Astrocyte (in vitro differentiated cells and primary cell): ENCODE measurements at regions not wholly inside any gene's neighbourhood (a gene's known extent, or its start where the extent isn't known, plus 50 kb on each side); places are given as distances from the start of the nearest gene placed in this dataset.

ENCODE experiments used
- DNase-seq: peaks from one replicate; pipeline ENCODE4 v3.0.0-alpha.2; 2010; ENCODE audit warnings: low read depth
- FAIRE-seq: peaks from 2 replicates; lab custom pipeline; 2011; peaks lifted over from hg19 to GRCh38; lab: Jason Lieb, UNC
- H2AFZ ChIP-seq: 2 replicates; pipeline ENCODE4 v1.6.0; 2012; ENCODE audit warnings: low read depth, low read length, inconsistent platforms
- H3K27ac ChIP-seq: 2 replicates; pipeline ENCODE4 v1.5.1; 2011; ENCODE audit warnings: low read depth, low read length, inconsistent platforms
- H3K27me3 ChIP-seq: 2 replicates; pipeline ENCODE4 v1.6.0; 2011; ENCODE audit warnings: low read length, inconsistent platforms; ENCODE audit not compliant: insufficient read depth
- H3K36me3 ChIP-seq: 2 replicates; pipeline ENCODE4 v1.5.1; 2011; ENCODE audit warnings: low read length, inconsistent platforms; ENCODE audit not compliant: insufficient read depth
- H3K4me1 ChIP-seq: 2 replicates; pipeline ENCODE4 v1.5.1; 2011; ENCODE audit warnings: low read length, inconsistent platforms; ENCODE audit not compliant: insufficient read depth
- H3K4me2 ChIP-seq: 2 replicates; pipeline ENCODE4 v1.6.0; 2012; ENCODE audit warnings: low read length, inconsistent platforms
- H3K4me3 ChIP-seq: 2 replicates; pipeline ENCODE4 v1.5.1; 2011; ENCODE audit warnings: low read depth, mild to moderate bottlenecking, low read length, inconsistent platforms; ENCODE audit not compliant: insufficient read depth
- H3K79me2 ChIP-seq: 2 replicates; pipeline ENCODE4 v1.6.0; 2012; ENCODE audit warnings: mild to moderate bottlenecking, low read length, inconsistent platforms; ENCODE audit not compliant: insufficient read depth
- H3K9ac ChIP-seq: 2 replicates; pipeline ENCODE4 v1.6.0; 2012; ENCODE audit warnings: mild to moderate bottlenecking, low read length, inconsistent platforms
- H3K9me3 ChIP-seq: 2 replicates; pipeline ENCODE4 v1.5.1; 2012; ENCODE audit warnings: low read depth, mild to moderate bottlenecking, low read length, inconsistent platforms; ENCODE audit not compliant: insufficient read depth
- H4K20me1 ChIP-seq: 2 replicates; pipeline ENCODE4 v1.6.0; 2012; ENCODE audit warnings: low read length, inconsistent platforms; ENCODE audit not compliant: insufficient read depth
- H3K27ac Mint-ChIP-seq: one replicate; pipeline ENCODE4 v1.8.0; 2021; ENCODE audit warnings: mild to moderate bottlenecking, mixed read lengths; ENCODE audit not compliant: unreplicated experiment
- H3K27me3 Mint-ChIP-seq: one replicate; pipeline ENCODE4 v1.8.0; 2021; ENCODE audit warnings: low read depth, mixed read lengths; ENCODE audit not compliant: unreplicated experiment
- H3K36me3 Mint-ChIP-seq: one replicate; pipeline ENCODE4 v1.8.0; 2021; ENCODE audit warnings: low read depth, mixed read lengths; ENCODE audit not compliant: unreplicated experiment
- H3K4me1 Mint-ChIP-seq: one replicate; pipeline ENCODE4 v1.8.0; 2021; ENCODE audit warnings: low read depth, mixed read lengths; ENCODE audit not compliant: unreplicated experiment
- H3K4me3 Mint-ChIP-seq: one replicate; pipeline ENCODE4 v1.8.0; 2021; ENCODE audit warnings: mild to moderate bottlenecking, moderate library complexity, mixed read lengths; ENCODE audit not compliant: unreplicated experiment
- H3K9me3 Mint-ChIP-seq: one replicate; pipeline ENCODE4 v1.8.0; 2021; ENCODE audit warnings: mild to moderate bottlenecking, mixed read lengths; ENCODE audit not compliant: unreplicated experiment
- CTCF ChIP-seq: IDR thresholded peaks from 2 replicates; pipeline ENCODE4 v1.5.1; 2011; ENCODE audit warnings: low read depth, mild to moderate bottlenecking, inconsistent platforms, low read length, moderate library complexity; ENCODE audit not compliant: insufficient read depth
- EZH2 ChIP-seq: IDR thresholded peaks from 2 replicates; pipeline ENCODE4 v1.6.1; 2012; ENCODE audit warnings: mild to moderate bottlenecking, low read length, inconsistent platforms; ENCODE audit not compliant: insufficient read depth

GRCh38 chr3:82265747-82266146 is 504.3 kb upstream of the GBE1 start:
- no peaks in the 10 kb centered on the region for H3K4me1 Mint-ChIP-seq
- no peak overlapping the region for H3K4me2 ChIP-seq
- no peak overlapping the region for H2AFZ ChIP-seq
- H3K9me3 Mint-ChIP-seq = peaks cover 5% of the 10 kb centered on the region
- no peaks in the 10 kb centered on the region for H3K27me3 ChIP-seq
- DNase-seq (no peak), FAIRE-seq (no peak)
- no peak overlapping the region for H3K4me3 Mint-ChIP-seq
- H3K36me3 ChIP-seq = no peaks in the 10 kb centered on the region
- no peak overlapping the region for H3K9ac ChIP-seq
- no peaks in the 10 kb centered on the region for H3K79me2 ChIP-seq
- no peak for TF ChIP-seq CTCF
- no peak for TF ChIP-seq EZH2
- H3K36me3 Mint-ChIP-seq = no peaks in the 10 kb centered on the region
- no peak overlapping the region for H3K4me3 ChIP-seq
- no peaks in the 10 kb centered on the region for H3K4me1 ChIP-seq
- H3K27ac Mint-ChIP-seq = no peak overlapping the region
- no peaks in the 10 kb centered on the region for H3K9me3 ChIP-seq
- no peaks in the 10 kb centered on the region for H4K20me1 ChIP-seq
- H3K27me3 Mint-ChIP-seq = no peaks in the 10 kb centered on the region
- no peak overlapping the region for H3K27ac ChIP-seq

- H3K4me1 Mint-ChIP-seq = no peaks in the 10 kb centered on the region
- no peak overlapping the region for H2AFZ ChIP-seq
- no peaks in the 10 kb centered on the region for H3K4me1 ChIP-seq
- H3K36me3 ChIP-seq = no peaks in the 10 kb centered on the region
- H3K27me3 Mint-ChIP-seq = no peaks in the 10 kb centered on the region
- no peaks in the 10 kb centered on the region for H3K9me3 Mint-ChIP-seq
- DNase-seq = no peak
- no peak overlapping the region for H3K9ac ChIP-seq
- H3K27me3 ChIP-seq = no peaks in the 10 kb centered on the region
- no peak overlapping the region for H3K27ac Mint-ChIP-seq
- H3K4me3 ChIP-seq = no peak overlapping the region
- H3K27ac ChIP-seq = no peak overlapping the region
- H3K79me2 ChIP-seq = no peaks in the 10 kb centered on the region
- no peaks in the 10 kb centered on the region for H3K9me3 ChIP-seq
- no peak overlapping the region for H3K4me3 Mint-ChIP-seq
- H4K20me1 ChIP-seq = no peaks in the 10 kb centered on the region
- no peak overlapping the region for H3K4me2 ChIP-seq
- no peak for FAIRE-seq
- no peak for TF ChIP-seq EZH2
- no peak for TF ChIP-seq CTCF
- H3K36me3 Mint-ChIP-seq = no peaks in the 10 kb centered on the region
Observed at GRCh38 chr3:82262193-82262592, 500.7 kb upstream of the GBE1 start.

- H3K9ac ChIP-seq = no peak overlapping the region
- H3K4me1 Mint-ChIP-seq = no peaks in the 10 kb centered on the region
- no peak for FAIRE-seq
Observed at GRCh38 chr3:82261637-82262036, 500.2 kb upstream of the GBE1 start.

More at GRCh38 chr3:82261637-82262036, 500.2 kb upstream of the GBE1 start:
- H3K36me3 Mint-ChIP-seq = no peaks in the 10 kb centered on the region
- H3K4me2 ChIP-seq = no peak overlapping the region
- H3K9me3 Mint-ChIP-seq = no peaks in the 10 kb centered on the region
- H3K36me3 ChIP-seq = no peaks in the 10 kb centered on the region
- no peak overlapping the region for H2AFZ ChIP-seq
- no peaks in the 10 kb centered on the region for H3K27me3 ChIP-seq
- no peaks in the 10 kb centered on the region for H3K79me2 ChIP-seq
- H3K4me3 Mint-ChIP-seq = no peak overlapping the region
- TF ChIP-seq EZH2 (no peak), CTCF (no peak)
- H3K9me3 ChIP-seq = no peaks in the 10 kb centered on the region
- DNase-seq = no peak
- no peak overlapping the region for H3K27ac Mint-ChIP-seq
- H4K20me1 ChIP-seq = no peaks in the 10 kb centered on the region
- H3K4me1 ChIP-seq = no peaks in the 10 kb centered on the region
- H3K27me3 Mint-ChIP-seq = no peaks in the 10 kb centered on the region
- no peak overlapping the region for H3K4me3 ChIP-seq
- H3K27ac ChIP-seq = no peak overlapping the region
